IMR-90 (cell line): ENCODE measurements at regions not wholly inside any gene's neighbourhood (a gene's known extent, or its start where the extent isn't known, plus 50 kb on each side); places are given as distances from the start of the nearest gene placed in this dataset.

Experiments used
- ATAC-seq: fragments of 200-7000 bp; cut with Tn5 transposase; 2 replicates; pipeline ENCODE4 v1.9.1; 2020; ENCODE audit warnings: low read depth, mild to moderate bottlenecking, moderate library complexity
- BruUV-seq: library from RNA; stranded (reverse); fragments of 400-500 nt; replicated peaks from 2 replicates; lab custom pipeline; 2021; lab: Mats Ljungman, UMichigan
- CTCF ChIA-PET: fragments of 300-600 bp; formaldehyde crosslinking; extraction: SDS; loops from one replicate; lab custom pipeline; 2021; ENCODE audit warnings: antibody characterized with exemption; lab: Yijun Ruan, JAX
- POLR2A ChIA-PET: fragments of 300-600 bp; sonication (Branson Sonifier 250); formaldehyde crosslinking; loops from one replicate; lab custom pipeline; 2022; ENCODE audit warnings: antibody characterized with exemption; ENCODE audit not compliant: unreplicated experiment; lab: Charles Lee
- DNase-seq: peaks from one replicate; pipeline ENCODE4 v3.0.0; 2013
- H2AFZ ChIP-seq: replicated peaks from 2 replicates; pipeline ENCODE3; 2013; ENCODE audit warnings: low read length, mild to moderate bottlenecking; ENCODE audit not compliant: poor library complexity
- H2AK5ac ChIP-seq: 2 replicates; pipeline ENCODE4 v1.6.1; 2013; ENCODE audit warnings: low read depth, low read length, inconsistent platforms
- H2AK9ac ChIP-seq: replicated peaks from 2 replicates; pipeline ENCODE3; 2013; ENCODE audit warnings: mild to moderate bottlenecking, low read depth, low read length, moderate library complexity; ENCODE audit not compliant: poor library complexity
- H2BK120ac ChIP-seq: 2 replicates; pipeline ENCODE4 v1.6.1; 2013; ENCODE audit warnings: low read depth, low read length, inconsistent platforms
- H2BK15ac ChIP-seq: 3 replicates; pipeline ENCODE4 v1.6.1; 2013; ENCODE audit warnings: low read depth, low read length, inconsistent platforms
- H2BK20ac ChIP-seq: 2 replicates; pipeline ENCODE4 v1.6.1; 2013; ENCODE audit warnings: low read depth, mild to moderate bottlenecking, inconsistent platforms, low read length, moderate library complexity
- H2BK5ac ChIP-seq: 2 replicates; pipeline ENCODE4 v1.6.1; 2013; ENCODE audit warnings: mild to moderate bottlenecking, low read depth, low read length, inconsistent platforms; ENCODE audit not compliant: poor library complexity, severe bottlenecking
- H3K14ac ChIP-seq: replicated peaks from 2 replicates; pipeline ENCODE4 v1.6.1; 2013; ENCODE audit warnings: low read depth, low read length, inconsistent platforms
- H3K18ac ChIP-seq: 2 replicates; pipeline ENCODE4 v1.6.1; 2013; ENCODE audit warnings: low read depth, low read length, control low read depth
- H3K23ac ChIP-seq: 2 replicates; pipeline ENCODE4 v1.6.1; 2013; ENCODE audit warnings: low read depth, low read length, inconsistent platforms
- H3K27ac ChIP-seq: 2 replicates; pipeline ENCODE4 v1.5.1; 2013; ENCODE audit warnings: mild to moderate bottlenecking, control low read depth, low read length; ENCODE audit not compliant: insufficient read depth
- H3K27me3 ChIP-seq: 2 replicates; pipeline ENCODE4 v1.6.1; 2013; ENCODE audit warnings: low read length; ENCODE audit not compliant: control insufficient read depth, insufficient read depth
- H3K36me3 ChIP-seq: 2 replicates; pipeline ENCODE4 v1.6.1; 2013; ENCODE audit warnings: low read length, mixed read lengths; ENCODE audit not compliant: control insufficient read depth, insufficient read depth
- H3K4ac ChIP-seq: 2 replicates; pipeline ENCODE4 v1.6.1; 2013; ENCODE audit warnings: low read depth, low read length, inconsistent platforms
- H3K4me1 ChIP-seq: 2 replicates; pipeline ENCODE4 v1.6.1; 2013; ENCODE audit warnings: low read length, mixed read lengths; ENCODE audit not compliant: control insufficient read depth, insufficient read depth
- H3K4me2 ChIP-seq: 2 replicates; pipeline ENCODE4 v1.6.1; 2013; ENCODE audit warnings: low read depth, mild to moderate bottlenecking, control low read depth, low read length, moderate library complexity
- H3K4me3 ChIP-seq: 2 replicates; pipeline ENCODE4 v1.5.1; 2013; ENCODE audit warnings: low read depth, mild to moderate bottlenecking, control low read depth, low read length, moderate library complexity; ENCODE audit not compliant: insufficient read depth
- H3K56ac ChIP-seq: 2 replicates; pipeline ENCODE4 v1.6.1; 2013; ENCODE audit warnings: low read length, inconsistent platforms; ENCODE audit not compliant: insufficient read depth; ENCODE audit errors: extremely low read depth
- H3K79me1 ChIP-seq, 2 experiments: 2 replicates each; pipeline ENCODE4 v1.6.1; 2013; ENCODE audit warnings: low read length in 2 of 2, inconsistent platforms in 1 of 2, low read depth in 1 of 2
- H3K9ac ChIP-seq: 2 replicates; pipeline ENCODE4 v1.6.1; 2013; ENCODE audit warnings: low read depth, low read length, control low read depth
- H3K9me1 ChIP-seq: 2 replicates; pipeline ENCODE4 v1.6.1; 2013; ENCODE audit warnings: low read length, inconsistent platforms; ENCODE audit not compliant: insufficient read depth
- H3K9me3 ChIP-seq: 2 replicates; pipeline ENCODE4 v1.6.1; 2013; ENCODE audit warnings: low read length; ENCODE audit not compliant: control insufficient read depth, insufficient read depth
- H4K20me1 ChIP-seq: 2 replicates; pipeline ENCODE4 v1.6.1; 2013; ENCODE audit warnings: low read length, inconsistent platforms; ENCODE audit not compliant: insufficient read depth
- H4K5ac ChIP-seq: 2 replicates; pipeline ENCODE4 v1.6.1; 2013; ENCODE audit warnings: mild to moderate bottlenecking, low read depth, low read length, control low read depth
- H4K8ac ChIP-seq, 2 experiments: 2 replicates each; pipeline ENCODE4 v1.6.1; 2013; ENCODE audit warnings: low read depth in 2 of 2, low read length in 2 of 2, control low read depth in 1 of 2, inconsistent platforms in 1 of 2
- H4K91ac ChIP-seq: 2 replicates; pipeline ENCODE4 v1.6.1; 2013; ENCODE audit warnings: low read depth, low read length, inconsistent platforms; ENCODE audit not compliant: insufficient read depth
- CEBPB ChIP-seq: IDR thresholded peaks from 2 replicates; pipeline ENCODE4 v1.6.1; 2012; ENCODE audit warnings: low read depth, low read length, improper control_type of control experiment
- ELK1 ChIP-seq: fragments of 150-350 bp; IDR thresholded peaks from 2 replicates; pipeline ENCODE4 v1.6.1; 2016; ENCODE audit warnings: low read depth, mild to moderate bottlenecking, low read length, moderate library complexity, borderline replicate concordance
- FOS ChIP-seq: fragments of 150-350 bp; IDR thresholded peaks from 2 replicates; pipeline ENCODE4 v1.6.1; 2016; ENCODE audit warnings: low read depth, low read length
- RAD21 ChIP-seq: IDR thresholded peaks from 2 replicates; pipeline ENCODE4 v1.6.1; 2012; ENCODE audit warnings: low read length, improper control_type of control experiment
- RCOR1 ChIP-seq: IDR thresholded peaks from 2 replicates; pipeline ENCODE4 v1.6.1; 2012; ENCODE audit warnings: mild to moderate bottlenecking, low read length, improper control_type of control experiment; ENCODE audit not compliant: insufficient replicate concordance
- RFX5 ChIP-seq: IDR thresholded peaks from 2 replicates; pipeline ENCODE4 v1.8.0; 2012; ENCODE audit warnings: low read depth, mild to moderate bottlenecking, low read length, moderate library complexity
- dilution Hi-C: fragments of 300-500 bp; cut with HindIII; formaldehyde crosslinking; loops from one replicate; pipeline ENCODE4 v1.14.3; 2018; ENCODE audit warnings: low sequenced_read_pairs; ENCODE audit not compliant: unreplicated experiment
- in situ Hi-C: fragments of 300-500 bp; cut with MboI; formaldehyde crosslinking; loops from 3 replicates; pipeline ENCODE4 v1.14.3; 2019; ENCODE audit warnings: low sequenced_read_pairs, inconsistent platforms, mixed read lengths
- intact Hi-C: fragments of 100-400 bp; cut with micrococcal nuclease; formaldehyde crosslinking; loops from 2 replicates; pipeline ENCODE4 v1.10.0; 2022

- H3K79me1 ChIP-seq, result no peaks in the 10 kb centered on the region
- DNase-seq, result no peak
- TF ChIP-seq RCOR1, result no peak
- no peak for TF ChIP-seq RFX5
- no peak for TF ChIP-seq ELK1
- TF ChIP-seq RAD21, result no peak
- no peak for TF ChIP-seq FOS
- TF ChIP-seq CEBPB, result no peak
- no peak overlapping the region for H3K56ac ChIP-seq
- H3K14ac ChIP-seq, result no peak overlapping the region
- no peaks in the 10 kb centered on the region for H3K4me1 ChIP-seq
- no peak overlapping the region for H3K4ac ChIP-seq
- ChIA-PET POLR2A (no interaction called here), CTCF (no interaction called here)
- H2BK15ac ChIP-seq, result no peak overlapping the region
- H3K9me1 ChIP-seq, result no peaks in the 10 kb centered on the region
- no peak overlapping the region for H3K23ac ChIP-seq
- no peak overlapping the region for H2BK20ac ChIP-seq
- H3K36me3 ChIP-seq, result no peaks in the 10 kb centered on the region
- H2AK9ac ChIP-seq, result no peak overlapping the region
- H2BK5ac ChIP-seq, result no peak overlapping the region
- dilution Hi-C loops (no loop called here), in situ Hi-C loops (no loop called here), intact Hi-C loops (no loop called here)
- no peaks in the 10 kb centered on the region for H4K20me1 ChIP-seq
- H3K4me2 ChIP-seq, result no peak overlapping the region
- H2AFZ ChIP-seq, result no peak overlapping the region
- H3K9ac ChIP-seq, result no peak overlapping the region
- no peak for ATAC-seq
- no peak overlapping the region for H4K8ac ChIP-seq
- no peak overlapping the region for H2BK120ac ChIP-seq
- BruUV-seq, result no TSS peak
- H3K9me3 ChIP-seq, result peaks cover 3% of the 10 kb centered on the region; the same call in 1 of the 2 replicates
- no peak overlapping the region for H3K18ac ChIP-seq
- no peak overlapping the region for H3K4me3 ChIP-seq
- no peak overlapping the region for H2AK5ac ChIP-seq
- H3K27ac ChIP-seq, result no peak overlapping the region
- H4K91ac ChIP-seq, result no peak overlapping the region
- H3K27me3 ChIP-seq, result no peaks in the 10 kb centered on the region
- H4K5ac ChIP-seq, result no peak overlapping the region
These were observed 292.5 kb upstream of the CNTNAP5 start for GRCh38 chr2:123732563-123732962.
